Erythroblast (primary cell): ENCODE measurements at regions not wholly inside any gene's neighbourhood (a gene's known extent, or its start where the extent isn't known, plus 50 kb on each side); places are given as distances from the start of the nearest gene placed in this dataset.

Experiments used
- GATA1 ChIP-seq: IDR thresholded peaks from 2 replicates; pipeline ENCODE4 v1.6.1; 2011; ENCODE audit warnings: low read depth, mild to moderate bottlenecking, control low read depth, low read length, moderate library complexity
- POLR2A ChIP-seq: IDR thresholded peaks from 2 replicates; pipeline ENCODE4 v1.6.1; 2011; ENCODE audit warnings: mild to moderate bottlenecking, low read length

DNA sequence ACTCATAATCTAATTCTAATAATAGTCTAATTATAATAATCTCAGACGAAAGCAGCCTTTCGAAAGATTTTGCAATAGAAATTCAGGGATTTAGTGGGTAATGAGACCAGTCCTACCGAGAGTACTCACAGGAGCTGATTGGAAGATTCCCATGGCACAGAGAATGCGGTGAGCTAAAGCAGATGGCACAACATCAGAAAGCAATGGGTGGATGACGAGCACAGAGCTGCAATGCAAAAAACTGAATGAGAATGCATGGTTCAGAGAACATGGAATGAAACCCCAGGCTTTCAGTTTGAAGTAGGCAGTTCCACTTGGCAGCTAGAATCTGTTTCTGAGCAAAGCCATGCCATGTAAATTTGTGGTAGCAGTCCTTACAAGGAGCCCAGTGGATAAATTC, 78.2 kb upstream of the SPINK5 start:
- TF ChIP-seq POLR2A (no peak), GATA1 (no peak)
